ENCODE measurements at regions not wholly inside any gene's neighbourhood (a gene's known extent, or its start where the extent isn't known, plus 50 kb on each side); places are given as distances from the start of the nearest gene placed in this dataset.

- TF ChIP-seq EZH2 (IDR thresholded peaks at IDR 0.05; ENCODE audit: insufficient read depth, poor library complexity, severe bottlenecking) (no peak), EZH2phosphoT487 (IDR thresholded peaks at IDR 0.05; ENCODE audit: insufficient read depth, low read depth) (no peak)
Measured at GRCh38 chr15:93158097-93158900, 69.3 kb upstream of the RGMA start.
